ENCODE measurements at regions not wholly inside any gene's neighbourhood (a gene's known extent, or its start where the extent isn't known, plus 50 kb on each side); places are given as distances from the start of the nearest gene placed in this dataset.

DNA sequence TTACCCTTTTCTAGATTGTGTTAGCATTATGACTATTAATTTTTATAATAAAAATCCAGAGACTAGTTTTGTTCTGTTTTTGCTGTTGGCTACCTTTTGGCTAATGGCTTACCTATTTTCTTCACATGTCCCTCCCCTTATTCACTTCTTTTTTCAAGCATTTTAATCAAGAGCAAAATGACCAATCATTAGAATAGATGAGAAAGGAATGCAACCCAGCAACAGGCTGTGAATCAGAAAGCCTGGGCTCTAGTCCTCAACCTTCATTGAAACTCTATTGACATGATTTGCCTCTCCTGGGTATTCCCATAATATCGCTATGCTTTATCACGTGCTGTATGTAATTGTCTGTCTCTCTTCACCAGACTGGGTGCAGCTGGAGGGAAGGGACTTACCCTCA lies 370.1 kb downstream of the IRS1 start:
- Mint-ChIP-seq H3K36me3 (ENCODE audit: unreplicated experiment) (no peaks in the 10 kb centered on the region), H3K27me3 (ENCODE audit: unreplicated experiment) (no peaks in the 10 kb centered on the region), H3K4me3 (ENCODE audit: unreplicated experiment) (no peak overlapping the region), H3K27ac (ENCODE audit: unreplicated experiment) (no peak overlapping the region), H3K4me1 (ENCODE audit: unreplicated experiment) (peaks cover 62% of the 10 kb centered on the region), H3K9me3 (ENCODE audit: unreplicated experiment) (no peaks in the 10 kb centered on the region)
- DNase-seq (ENCODE audit: extremely low spot score, unreplicated experiment): no peak
- no peak for TF ChIP-seq CTCF (IDR thresholded peaks at IDR 0.05)

- H3K36me3 Mint-ChIP-seq (ENCODE audit: unreplicated experiment): no peaks in the 10 kb centered on the region
- DNase-seq (ENCODE audit: extremely low spot score, unreplicated experiment): no peak
Measured at GRCh38 chr2:226427538-226428307, 371.9 kb downstream of the IRS1 start.

GRCh38 chr2:226426292-226426736 lies 373.3 kb downstream of the IRS1 start:
- no peaks in the 10 kb centered on the region for H3K27me3 Mint-ChIP-seq (ENCODE audit: unreplicated experiment)
- no peaks in the 10 kb centered on the region for H3K9me3 Mint-ChIP-seq (ENCODE audit: unreplicated experiment)
- no peak for DNase-seq (ENCODE audit: extremely low spot score, unreplicated experiment)
- peak overlapping the region; percentile 23 for H3K27ac Mint-ChIP-seq (ENCODE audit: unreplicated experiment)
- peaks cover 63% of the 10 kb centered on the region for H3K4me1 Mint-ChIP-seq (ENCODE audit: unreplicated experiment)
- no peak overlapping the region for H3K4me3 Mint-ChIP-seq (ENCODE audit: unreplicated experiment)
- no peaks in the 10 kb centered on the region for H3K36me3 Mint-ChIP-seq (ENCODE audit: unreplicated experiment)
- TF ChIP-seq CTCF (IDR thresholded peaks at IDR 0.05): no peak

More at GRCh38 chr2:226427538-226428307, 371.9 kb downstream of the IRS1 start:
- Mint-ChIP-seq H3K4me3 (ENCODE audit: unreplicated experiment) (no peak overlapping the region), H3K27ac (ENCODE audit: unreplicated experiment) (peak overlapping the region; percentile 78), H3K9me3 (ENCODE audit: unreplicated experiment) (no peaks in the 10 kb centered on the region), H3K27me3 (ENCODE audit: unreplicated experiment) (no peaks in the 10 kb centered on the region), H3K4me1 (ENCODE audit: unreplicated experiment) (peaks cover 71% of the 10 kb centered on the region)
- TF ChIP-seq CTCF (IDR thresholded peaks at IDR 0.05): no peak

GRCh38 chr2:226424971-226425370 lies 374.6 kb downstream of the IRS1 start:
- TF ChIP-seq CTCF (IDR thresholded peaks at IDR 0.05): no peak
- DNase-seq (ENCODE audit: extremely low spot score, unreplicated experiment): no peak
- Mint-ChIP-seq H3K9me3 (ENCODE audit: unreplicated experiment) (no peaks in the 10 kb centered on the region), H3K27ac (ENCODE audit: unreplicated experiment) (no peak overlapping the region), H3K4me1 (ENCODE audit: unreplicated experiment) (peaks cover 49% of the 10 kb centered on the region), H3K27me3 (ENCODE audit: unreplicated experiment) (no peaks in the 10 kb centered on the region), H3K36me3 (ENCODE audit: unreplicated experiment) (no peaks in the 10 kb centered on the region), H3K4me3 (ENCODE audit: unreplicated experiment) (no peak overlapping the region)

GRCh38 chr2:226423498-226423960 lies 376.1 kb downstream of the IRS1 start:
- Mint-ChIP-seq H3K4me3 (ENCODE audit: unreplicated experiment) (no peak overlapping the region), H3K4me1 (ENCODE audit: unreplicated experiment) (peaks cover 40% of the 10 kb centered on the region), H3K27ac (ENCODE audit: unreplicated experiment) (no peak overlapping the region), H3K36me3 (ENCODE audit: unreplicated experiment) (no peaks in the 10 kb centered on the region), H3K9me3 (ENCODE audit: unreplicated experiment) (no peaks in the 10 kb centered on the region), H3K27me3 (ENCODE audit: unreplicated experiment) (no peaks in the 10 kb centered on the region)
- no peak for TF ChIP-seq CTCF (IDR thresholded peaks at IDR 0.05)
- DNase-seq (ENCODE audit: extremely low spot score, unreplicated experiment): no peak

All from osteocyte (in vitro differentiated cells).